ENCODE measurements at regions not wholly inside any gene's neighbourhood (a gene's known extent, or its start where the extent isn't known, plus 50 kb on each side); places are given as distances from the start of the nearest gene placed in this dataset.

GRCh38 chr11:45486461-45486860 lies 179.0 kb downstream of the CHST1 start:
- no peak overlapping the region for H3K27ac Mint-ChIP-seq
- DNase-seq: no peak
- Histone ChIP-seq H2BK5ac (ENCODE audit: insufficient read length, low read length) (no peak overlapping the region), H3K4me1 (ENCODE audit: insufficient read depth, low read length) (0 out of 2 replicates have a peak, but pooled peaks cover 3% of the 10 kb centered on the region), H2BK15ac (ENCODE audit: low read depth, low read length) (no peak overlapping the region), H3K4me2 (ENCODE audit: insufficient read depth, insufficient read length, low read length) (no peak overlapping the region), H4K91ac (ENCODE audit: insufficient read length, low read depth, low read length) (no peak overlapping the region), H3K14ac (ENCODE audit: insufficient read depth, low read length) (no peak overlapping the region), H3K27me3 (ENCODE audit: insufficient read depth, low read length) (no peaks in the 10 kb centered on the region), H3K23me2 (ENCODE audit: insufficient read length, low read depth, low read length, poor library complexity, severe bottlenecking) (no peaks in the 10 kb centered on the region), H2BK120ac (ENCODE audit: low read depth, low read length, poor library complexity, severe bottlenecking) (no peak overlapping the region), H3K56ac (ENCODE audit: insufficient read length, low read depth, low read length) (no peak overlapping the region), H2BK12ac (ENCODE audit: insufficient read length, low read depth, low read length) (no peak overlapping the region), H4K20me1 (ENCODE audit: control insufficient read depth, insufficient read depth, insufficient read length) (no peaks in the 10 kb centered on the region), H3K23ac (ENCODE audit: insufficient read length, low read depth, low read length) (no peak overlapping the region), H3K9me3 (ENCODE audit: control insufficient read depth, low read depth, low read length) (no peaks in the 10 kb centered on the region), H3K18ac (ENCODE audit: insufficient read length, low read depth, low read length) (no peak overlapping the region), H3K79me1 (ENCODE audit: insufficient read depth, low read depth, low read length, poor library complexity, severe bottlenecking) (no peaks in the 10 kb centered on the region), H4K5ac (ENCODE audit: insufficient read length, low read depth, low read length) (no peak overlapping the region), H3K27ac (ENCODE audit: insufficient read length, low read depth, low read length) (no peak overlapping the region), H3K4ac (ENCODE audit: low read depth, low read length) (no peak overlapping the region), H2BK20ac (ENCODE audit: low read depth, low read length, poor library complexity, severe bottlenecking) (no peak overlapping the region), H4K8ac (replicated peaks; ENCODE audit: insufficient read length, low read depth, low read length) (no peak overlapping the region), H3K9ac (ENCODE audit: extremely low read depth, insufficient read length, low read length) (no peak overlapping the region), H2AK5ac (ENCODE audit: insufficient read length, low read length) (no peak overlapping the region), H3K79me2 (ENCODE audit: insufficient read depth, low read length) (no peaks in the 10 kb centered on the region), H2AFZ (ENCODE audit: low read length) (no peak overlapping the region), H3T11ph (ENCODE audit: low read length) (no peak overlapping the region)
- H3K4me1 Mint-ChIP-seq: peaks cover 15 to 18% of the 10 kb centered on the region in 2 experiments
- peaks cover 5% of the 10 kb centered on the region; the same call in 1 of the 2 replicates for H3K27me3 Mint-ChIP-seq (ENCODE audit: low read depth)
- no CpG with 5 or more reads among the region's 6 CpGs for WGBS (ENCODE audit: extremely low coverage, insufficient read length, low lambda C conversion rate)
- no peaks in the 10 kb centered on the region for H3K36me3 Mint-ChIP-seq (ENCODE audit: insufficient read depth in 1 of 3, low read depth in 3 of 3)
- H3K4me3 Mint-ChIP-seq: no peak overlapping the region
- no peaks in the 10 kb centered on the region for H3K9me3 Mint-ChIP-seq
- TF ChIP-seq CTCF (conservative IDR thresholded peaks at IDR 0.05): no peak

Data from H9 (cell line).